OCI-LY3 (cell line): ENCODE measurements at regions not wholly inside any gene's neighbourhood (a gene's known extent, or its start where the extent isn't known, plus 50 kb on each side); places are given as distances from the start of the nearest gene placed in this dataset.

Source experiments
- H2AFZ ChIP-seq: fragments of 200-600, 300-600 bp; shearing (Covaris generic); 2 replicates; pipeline ENCODE4 v1.6.0; 2014; ENCODE audit warnings: antibody characterized with exemption, low read depth, low read length
- H3K27ac ChIP-seq: fragments of 200-600, 300-600 bp; sonication (generic); 2 replicates; pipeline ENCODE4 v1.5.1; 2014; ENCODE audit warnings: mild to moderate bottlenecking, low read length, moderate library complexity, mixed read lengths
- H3K27me3 ChIP-seq: fragments of 200-600, 300-600 bp; sonication (generic); 2 replicates; pipeline ENCODE4 v1.6.1; 2014; ENCODE audit warnings: low read depth, low read length, mixed read lengths
- H3K36me3 ChIP-seq: fragments of 200-600, 300-600 bp; sonication (generic); replicated peaks from 2 replicates; pipeline ENCODE3; 2014; ENCODE audit warnings: low read depth, low read length, mixed read lengths
- H3K4me1 ChIP-seq: fragments of 300-600, 200-600 bp; sonication (generic); 2 replicates; pipeline ENCODE4 v1.6.1; 2014; ENCODE audit warnings: low read length, mixed read lengths
- H3K4me2 ChIP-seq: fragments of 200-600, 300-600 bp; sonication (generic); 2 replicates; pipeline ENCODE4 v1.6.1; 2014; ENCODE audit warnings: low read length, mixed read lengths
- H3K4me3 ChIP-seq: fragments of 300-600, 200-600 bp; sonication (generic); 2 replicates; pipeline ENCODE4 v1.5.1; 2014; ENCODE audit warnings: antibody characterized with exemption, mild to moderate bottlenecking, low read length, moderate library complexity
- H3K79me2 ChIP-seq: fragments of 300-600, 200-600 bp; shearing (Covaris generic); 2 replicates; pipeline ENCODE4 v1.6.1; 2014; ENCODE audit warnings: mild to moderate bottlenecking, low read length, mixed read lengths
- H3K9ac ChIP-seq: fragments of 300-600, 200-600 bp; shearing (Covaris generic); 2 replicates; pipeline ENCODE4 v1.6.0; 2014; ENCODE audit warnings: mild to moderate bottlenecking, low read length, moderate library complexity
- H3K9me3 ChIP-seq: fragments of 200-600, 300-600 bp; shearing (Covaris generic); 2 replicates; pipeline ENCODE4 v1.6.1; 2014; ENCODE audit warnings: low read length, mixed read lengths; ENCODE audit not compliant: insufficient read depth
- H4K20me1 ChIP-seq: fragments of 200-600, 300-600 bp; sonication (generic); 2 replicates; pipeline ENCODE4 v1.6.1; 2016; ENCODE audit warnings: low read length, mixed read lengths; ENCODE audit not compliant: insufficient read depth
- EZH2phosphoT487 ChIP-seq: fragments of 200-600 bp; shearing (Covaris generic); IDR thresholded peaks from 2 replicates; pipeline ENCODE4 v1.6.1; 2018; ENCODE audit warnings: antibody characterized with exemption, mixed run types, low read depth
- TF ChIP-seq, protein P1 (sequence below): fragments of 200-600, 300-600 bp; sonication (generic); IDR thresholded peaks from 2 replicates; pipeline ENCODE4 v1.5.1; 2014; ENCODE audit warnings: antibody characterized with exemption, low read length, low read depth

DNA sequence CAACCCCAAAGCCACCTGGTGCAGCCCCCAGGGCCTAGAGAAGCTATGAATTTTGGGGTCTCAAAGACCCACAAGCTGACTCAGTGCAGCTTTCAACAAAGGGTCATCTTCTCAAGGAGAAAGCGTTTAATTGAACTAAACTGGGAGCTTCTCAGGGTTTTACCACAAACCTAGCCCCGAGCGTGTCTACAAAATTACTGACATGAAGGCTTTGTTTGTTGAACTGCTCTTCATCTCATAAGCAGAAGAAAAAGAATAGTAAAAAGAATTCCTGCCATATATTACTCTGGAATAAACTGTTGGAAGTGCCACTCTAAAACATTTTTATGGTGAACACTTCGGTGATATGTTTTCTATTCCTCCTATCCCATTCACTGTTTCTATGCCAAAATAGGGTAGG lies 50.8 kb upstream of the INCENP start:
- no peak overlapping the region for H3K27ac ChIP-seq
- no peak overlapping the region for H3K9ac ChIP-seq
- no peaks in the 10 kb centered on the region for H3K9me3 ChIP-seq
- no peak overlapping the region for H2AFZ ChIP-seq
- 0 out of 2 replicates have a peak, but pooled peaks cover 2% of the 10 kb centered on the region for H3K27me3 ChIP-seq
- no peak overlapping the region for H3K4me3 ChIP-seq
- no peaks in the 10 kb centered on the region for H4K20me1 ChIP-seq
- TF ChIP-seq, protein P1, sequence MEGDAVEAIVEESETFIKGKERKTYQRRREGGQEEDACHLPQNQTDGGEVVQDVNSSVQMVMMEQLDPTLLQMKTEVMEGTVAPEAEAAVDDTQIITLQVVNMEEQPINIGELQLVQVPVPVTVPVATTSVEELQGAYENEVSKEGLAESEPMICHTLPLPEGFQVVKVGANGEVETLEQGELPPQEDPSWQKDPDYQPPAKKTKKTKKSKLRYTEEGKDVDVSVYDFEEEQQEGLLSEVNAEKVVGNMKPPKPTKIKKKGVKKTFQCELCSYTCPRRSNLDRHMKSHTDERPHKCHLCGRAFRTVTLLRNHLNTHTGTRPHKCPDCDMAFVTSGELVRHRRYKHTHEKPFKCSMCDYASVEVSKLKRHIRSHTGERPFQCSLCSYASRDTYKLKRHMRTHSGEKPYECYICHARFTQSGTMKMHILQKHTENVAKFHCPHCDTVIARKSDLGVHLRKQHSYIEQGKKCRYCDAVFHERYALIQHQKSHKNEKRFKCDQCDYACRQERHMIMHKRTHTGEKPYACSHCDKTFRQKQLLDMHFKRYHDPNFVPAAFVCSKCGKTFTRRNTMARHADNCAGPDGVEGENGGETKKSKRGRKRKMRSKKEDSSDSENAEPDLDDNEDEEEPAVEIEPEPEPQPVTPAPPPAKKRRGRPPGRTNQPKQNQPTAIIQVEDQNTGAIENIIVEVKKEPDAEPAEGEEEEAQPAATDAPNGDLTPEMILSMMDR = no peak
- TF ChIP-seq EZH2phosphoT487 = no peak
- H3K79me2 ChIP-seq = no peaks in the 10 kb centered on the region
- peaks cover 6% of the 10 kb centered on the region for H3K4me1 ChIP-seq
- H3K4me2 ChIP-seq = no peak overlapping the region
- no peaks in the 10 kb centered on the region for H3K36me3 ChIP-seq

- H4K20me1 ChIP-seq = no peaks in the 10 kb centered on the region
- no peak overlapping the region for H3K4me2 ChIP-seq
- no peak overlapping the region for H3K9ac ChIP-seq
- 0 out of 2 replicates have a peak, but pooled peaks cover 2% of the 10 kb centered on the region for H3K27me3 ChIP-seq
- H3K9me3 ChIP-seq = no peaks in the 10 kb centered on the region
- H3K4me1 ChIP-seq = peaks cover 6% of the 10 kb centered on the region
- TF ChIP-seq EZH2phosphoT487 = no peak
- TF ChIP-seq, protein P1 = no peak
- H2AFZ ChIP-seq = no peak overlapping the region
- H3K36me3 ChIP-seq = no peaks in the 10 kb centered on the region
- H3K4me3 ChIP-seq = no peak overlapping the region
- H3K27ac ChIP-seq = no peak overlapping the region
- H3K79me2 ChIP-seq = no peaks in the 10 kb centered on the region
Observed at GRCh38 chr11:62071408-62071807, 52.4 kb upstream of the INCENP start.

- TF ChIP-seq EZH2phosphoT487 = no peak
- TF ChIP-seq, protein P1 = no peak
- Histone ChIP-seq H3K4me2 (no peak overlapping the region), H3K4me1 (peaks cover 6% of the 10 kb centered on the region), H4K20me1 (no peaks in the 10 kb centered on the region), H3K27ac (no peak overlapping the region), H3K79me2 (no peaks in the 10 kb centered on the region), H3K4me3 (no peak overlapping the region), H2AFZ (no peak overlapping the region), H3K27me3 (0 out of 2 replicates have a peak, but pooled peaks cover 2% of the 10 kb centered on the region), H3K9ac (no peak overlapping the region), H3K36me3 (no peaks in the 10 kb centered on the region), H3K9me3 (no peaks in the 10 kb centered on the region)
Observed at GRCh38 chr11:62069986-62070919, 53.6 kb upstream of the INCENP start.

GRCh38 chr11:62069374-62069773 lies 54.4 kb upstream of the INCENP start:
- Histone ChIP-seq H3K79me2 (no peaks in the 10 kb centered on the region), H3K36me3 (no peaks in the 10 kb centered on the region), H3K9ac (no peak overlapping the region), H3K9me3 (no peaks in the 10 kb centered on the region), H3K27ac (no peak overlapping the region), H3K27me3 (0 out of 2 replicates have a peak, but pooled peaks cover 2% of the 10 kb centered on the region), H3K4me3 (no peak overlapping the region), H3K4me1 (peaks cover 6% of the 10 kb centered on the region), H2AFZ (no peak overlapping the region), H4K20me1 (no peaks in the 10 kb centered on the region), H3K4me2 (no peak overlapping the region)
- TF ChIP-seq, protein P1 = no peak
- TF ChIP-seq EZH2phosphoT487 = no peak
